Heart left ventricle (tissue), 13 donors: ENCODE measurements at regions not wholly inside any gene's neighbourhood (a gene's known extent, or its start where the extent isn't known, plus 50 kb on each side); places are given as distances from the start of the nearest gene placed in this dataset.

ENCODE experiments used
- CTCF ChIP-seq, 12 donors: fragments of 200-600 bp; sonication (generic) in 4 of 12; IDR thresholded peaks; one replicate each; pipeline versions ENCODE4 v1.5.0 to v1.8.0; 2018 to 2022; ENCODE audit warnings: antibody characterized with exemption in 12 of 12, mild to moderate bottlenecking in 5 of 12
- POLR2A ChIP-seq, 2 donors: fragments of 450-650 bp; IDR thresholded peaks; one replicate each; pipeline ENCODE4 v1.6.1; 2017; ENCODE audit warnings: antibody characterized with exemption in 2 of 2, mild to moderate bottlenecking in 2 of 2, moderate library complexity in 2 of 2
- donor health status: ischemic (EF 13 %, LVEDD 7.1; RV severe dilation, severe dysfunction).
- donor health status: DM: no; HTN: yes; CAD: no.
- donor health status: DM: no; HTN: no; CAD: no.
- donor health status: ischemic (EF 25% LVEDD 6.9; RV normal size, moderate dysfunction).
- donor health status: ischemic (EF 25% LVEDD 5.7; RV mildly dilated, moderate dysfunction).
- donor health status: ischemic (EF 35%, LVEDD 5.7; RV mildly dilated, moderate dysfunction).
- donor health status: nonischemic (EF 11% LVEDD 7.7; RV severe dilation, severe dysfunction).
- donor health status: DM: yes; HTN: yes; CAD: no.
- donor health status: PGD.
- donor health status: ischemic (EF 29% LVEDD 5.4; RV normal size, mild dysfunction).
- donor health status: nonischemic (EF 23%, LVEDD 6.1; RV moderate dilation, normal function).

- no peak for TF ChIP-seq CTCF (IDR thresholded peaks at IDR 0.05)
- no peak for TF ChIP-seq POLR2A (IDR thresholded peaks at IDR 0.05)
These were observed 132.9 kb downstream of the BARX1 start for GRCh38 chr9:93822229-93822628.
